MM.1S (cell line): ENCODE measurements at regions not wholly inside any gene's neighbourhood (a gene's known extent, or its start where the extent isn't known, plus 50 kb on each side); places are given as distances from the start of the nearest gene placed in this dataset.

Source experiments
- DNase-seq: peaks from one replicate; pipeline ENCODE4 v3.0.0-alpha.2; 2015
- H2AFZ ChIP-seq: fragments of 300-600 bp; sonication (generic); 2 replicates; pipeline ENCODE4 v1.6.0; 2016; ENCODE audit warnings: antibody characterized with exemption, low read length
- H3F3A ChIP-seq: fragments of 300-600 bp; sonication (generic); 2 replicates; pipeline ENCODE4 v1.6.1; 2016; ENCODE audit warnings: mild to moderate bottlenecking, antibody characterized with exemption, low read length, moderate library complexity, mixed read lengths; ENCODE audit not compliant: insufficient read depth
- H3K27ac ChIP-seq: fragments of 300-600 bp; sonication (generic); 2 replicates; pipeline ENCODE4 v1.5.1; 2016; ENCODE audit warnings: mild to moderate bottlenecking, low read length
- H3K27me3 ChIP-seq: fragments of 300-600 bp; sonication (generic); replicated peaks from 2 replicates; pipeline ENCODE4 v1.6.0; 2016; ENCODE audit warnings: low read length; ENCODE audit not compliant: insufficient read depth
- H3K36me3 ChIP-seq: fragments of 300-600 bp; sonication (generic); replicated peaks from 2 replicates; pipeline ENCODE4 v1.6.1; 2016; ENCODE audit warnings: mild to moderate bottlenecking, low read length, mixed read lengths; ENCODE audit not compliant: insufficient read depth
- H3K4me1 ChIP-seq: fragments of 300-600 bp; sonication (generic); 2 replicates; pipeline ENCODE4 v1.6.1; 2016; ENCODE audit warnings: low read length, mixed read lengths
- H3K4me2 ChIP-seq: fragments of 300-600 bp; sonication (generic); 2 replicates; pipeline ENCODE4 v1.6.0; 2016; ENCODE audit warnings: low read depth, low read length
- H3K4me3 ChIP-seq: fragments of 300-600 bp; sonication (generic); 2 replicates; pipeline ENCODE4 v1.5.1; 2016; ENCODE audit warnings: low read length, mixed read lengths
- H3K79me2 ChIP-seq: fragments of 300-600 bp; sonication (generic); 2 replicates; pipeline ENCODE4 v1.6.1; 2016; ENCODE audit warnings: mixed run types, low read length, mixed read lengths
- H3K9ac ChIP-seq: fragments of 300-600 bp; sonication (generic); 2 replicates; pipeline ENCODE4 v1.6.1; 2016; ENCODE audit warnings: low read length, mixed read lengths
- H3K9me2 ChIP-seq: fragments of 300-600 bp; sonication (generic); replicated peaks from 2 replicates; pipeline ENCODE4 v1.6.1; 2016; ENCODE audit warnings: mild to moderate bottlenecking, low read length, mixed read lengths; ENCODE audit not compliant: insufficient read depth
- H3K9me3 ChIP-seq: fragments of 300-600 bp; sonication (generic); replicated peaks from 2 replicates; pipeline ENCODE4 v1.6.1; 2016; ENCODE audit warnings: mild to moderate bottlenecking, low read length, mixed read lengths; ENCODE audit not compliant: insufficient read depth
- H4K20me1 ChIP-seq: fragments of 300-600 bp; sonication (generic); 2 replicates; pipeline ENCODE4 v1.6.1; 2016; ENCODE audit warnings: mild to moderate bottlenecking, low read length, moderate library complexity, mixed read lengths; ENCODE audit not compliant: insufficient read depth
- EZH2 ChIP-seq: fragments of 300-600 bp; sonication (generic); optimal IDR thresholded peaks from 2 replicates; pipeline ENCODE3; 2017; ENCODE audit warnings: low read depth, mild to moderate bottlenecking, antibody characterized with exemption, low read length, mixed read lengths
- EZH2phosphoT487 ChIP-seq: fragments of 300-600 bp; sonication (generic); IDR thresholded peaks from 2 replicates; pipeline ENCODE4 v1.6.1; 2018; ENCODE audit warnings: antibody characterized with exemption, low read length
- TF ChIP-seq, protein P1 (sequence below): fragments of 300-600 bp; sonication (generic); IDR thresholded peaks from 2 replicates; pipeline ENCODE4 v1.5.1; 2016; ENCODE audit warnings: antibody characterized with exemption, low read length, mixed read lengths

DNA sequence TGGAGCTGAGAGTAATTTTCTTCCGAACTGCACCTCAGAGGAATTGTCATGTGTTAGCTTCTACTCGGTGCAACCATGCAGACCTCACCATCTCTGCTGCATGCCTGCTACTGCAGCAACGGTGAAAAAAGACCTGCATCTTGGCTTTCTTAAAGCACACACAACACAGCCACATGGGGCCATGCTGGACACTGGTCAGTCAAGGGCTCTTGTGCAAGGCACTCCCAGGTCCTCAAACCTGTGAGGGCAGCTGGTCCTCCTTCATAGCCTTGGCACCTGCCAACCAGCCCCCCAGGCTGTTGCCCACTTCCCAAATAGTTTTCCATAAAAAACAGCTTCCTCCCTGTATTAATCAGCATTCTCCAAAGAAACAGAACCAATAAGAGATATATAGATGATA, 113.5 kb upstream of the TEX51 start:
- H3K4me3 ChIP-seq = no peak overlapping the region
- no peaks in the 10 kb centered on the region for H3K27me3 ChIP-seq
- H3K9ac ChIP-seq = no peak overlapping the region
- no peaks in the 10 kb centered on the region for H3K79me2 ChIP-seq
- no peak for TF ChIP-seq EZH2
- H3K4me1 ChIP-seq = no peaks in the 10 kb centered on the region
- no peak overlapping the region for H3K27ac ChIP-seq
- no peak overlapping the region for H2AFZ ChIP-seq
- H3K4me2 ChIP-seq = no peak overlapping the region
- H3K9me2 ChIP-seq = no peaks in the 10 kb centered on the region
- no peaks in the 10 kb centered on the region for H3K36me3 ChIP-seq
- DNase-seq = no peak
- H4K20me1 ChIP-seq = no peaks in the 10 kb centered on the region
- no peaks in the 10 kb centered on the region for H3F3A ChIP-seq
- no peaks in the 10 kb centered on the region for H3K9me3 ChIP-seq

DNA sequence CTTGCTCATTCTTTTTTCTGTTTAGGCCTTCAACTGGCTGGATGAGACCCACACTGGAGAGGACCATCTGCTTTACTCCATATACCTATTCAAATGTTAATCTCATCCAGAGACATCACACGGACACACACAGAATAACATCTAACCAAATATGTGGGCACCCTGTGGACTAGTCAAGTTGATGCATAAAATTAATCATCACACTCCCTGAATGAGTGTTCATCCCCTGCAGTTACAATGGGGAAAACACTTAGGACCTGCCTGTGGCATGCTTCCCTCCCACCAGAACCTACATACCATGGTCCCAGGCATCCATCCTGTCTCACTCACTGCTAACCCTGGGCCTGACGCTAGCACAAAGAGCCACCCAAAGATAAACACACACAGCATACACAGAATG, 112.8 kb upstream of the TEX51 start:
- Histone ChIP-seq H3K9me3 (no peaks in the 10 kb centered on the region), H3K4me3 (no peak overlapping the region), H3F3A (no peaks in the 10 kb centered on the region), H4K20me1 (no peaks in the 10 kb centered on the region), H3K27me3 (no peaks in the 10 kb centered on the region), H3K9me2 (no peaks in the 10 kb centered on the region), H3K4me2 (no peak overlapping the region), H3K4me1 (no peaks in the 10 kb centered on the region), H3K27ac (no peak overlapping the region), H3K36me3 (no peaks in the 10 kb centered on the region), H3K9ac (no peak overlapping the region), H2AFZ (no peak overlapping the region), H3K79me2 (no peaks in the 10 kb centered on the region)
- TF ChIP-seq EZH2phosphoT487 (no peak), EZH2 (no peak)
- TF ChIP-seq, protein P1, sequence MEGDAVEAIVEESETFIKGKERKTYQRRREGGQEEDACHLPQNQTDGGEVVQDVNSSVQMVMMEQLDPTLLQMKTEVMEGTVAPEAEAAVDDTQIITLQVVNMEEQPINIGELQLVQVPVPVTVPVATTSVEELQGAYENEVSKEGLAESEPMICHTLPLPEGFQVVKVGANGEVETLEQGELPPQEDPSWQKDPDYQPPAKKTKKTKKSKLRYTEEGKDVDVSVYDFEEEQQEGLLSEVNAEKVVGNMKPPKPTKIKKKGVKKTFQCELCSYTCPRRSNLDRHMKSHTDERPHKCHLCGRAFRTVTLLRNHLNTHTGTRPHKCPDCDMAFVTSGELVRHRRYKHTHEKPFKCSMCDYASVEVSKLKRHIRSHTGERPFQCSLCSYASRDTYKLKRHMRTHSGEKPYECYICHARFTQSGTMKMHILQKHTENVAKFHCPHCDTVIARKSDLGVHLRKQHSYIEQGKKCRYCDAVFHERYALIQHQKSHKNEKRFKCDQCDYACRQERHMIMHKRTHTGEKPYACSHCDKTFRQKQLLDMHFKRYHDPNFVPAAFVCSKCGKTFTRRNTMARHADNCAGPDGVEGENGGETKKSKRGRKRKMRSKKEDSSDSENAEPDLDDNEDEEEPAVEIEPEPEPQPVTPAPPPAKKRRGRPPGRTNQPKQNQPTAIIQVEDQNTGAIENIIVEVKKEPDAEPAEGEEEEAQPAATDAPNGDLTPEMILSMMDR = no peak
- no peak for DNase-seq

DNA sequence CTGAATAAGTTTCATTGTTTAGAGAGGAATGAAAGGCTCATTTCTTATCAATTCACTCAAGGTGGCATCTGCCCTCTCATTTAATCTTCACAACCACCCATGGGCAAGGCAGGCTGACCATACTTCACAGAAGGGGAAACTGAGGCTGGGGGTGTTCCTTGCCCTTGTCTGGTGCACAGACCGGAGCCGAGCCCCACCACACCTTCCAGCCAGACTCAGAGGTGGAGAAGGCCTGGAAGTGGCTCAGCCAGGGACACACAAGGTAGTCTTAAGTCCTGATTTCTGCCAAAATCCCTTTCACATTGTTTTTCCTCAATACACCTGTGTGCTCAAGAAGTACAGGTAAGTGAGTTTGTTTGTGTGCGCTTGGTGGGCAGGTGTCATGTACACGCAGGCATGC, 111.9 kb upstream of the TEX51 start:
- Histone ChIP-seq H3K4me3 (no peak overlapping the region), H3F3A (no peaks in the 10 kb centered on the region), H4K20me1 (no peaks in the 10 kb centered on the region), H3K36me3 (no peaks in the 10 kb centered on the region), H3K9ac (no peak overlapping the region), H3K27ac (no peak overlapping the region), H3K9me2 (no peaks in the 10 kb centered on the region), H3K79me2 (no peaks in the 10 kb centered on the region), H2AFZ (no peak overlapping the region), H3K4me2 (no peak overlapping the region), H3K4me1 (no peaks in the 10 kb centered on the region), H3K27me3 (no peaks in the 10 kb centered on the region), H3K9me3 (no peaks in the 10 kb centered on the region)
- no peak for TF ChIP-seq EZH2phosphoT487
- no peak for TF ChIP-seq EZH2
- TF ChIP-seq, protein P1 = no peak
- DNase-seq = no peak

DNA sequence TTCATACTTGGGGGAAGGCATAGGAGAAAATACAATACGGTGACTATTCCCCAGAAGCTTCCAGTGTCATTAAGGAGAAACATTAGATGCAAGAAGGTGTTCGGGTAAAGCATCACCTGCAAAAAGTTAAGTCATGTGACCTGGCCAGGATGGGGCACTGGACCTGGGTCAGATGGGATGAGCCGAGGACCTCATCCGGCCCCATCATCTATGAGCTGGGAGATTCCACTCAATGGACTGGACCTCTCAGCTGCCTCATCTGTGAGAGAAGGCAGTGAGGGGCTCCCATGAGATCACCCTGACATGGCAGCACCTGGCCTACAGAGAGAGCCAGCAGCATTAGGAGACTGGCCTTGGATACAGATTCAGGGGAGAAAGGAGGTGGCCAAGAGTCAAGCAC, 111.4 kb upstream of the TEX51 start:
- no peaks in the 10 kb centered on the region for H3K4me1 ChIP-seq
- H3K4me3 ChIP-seq = no peak overlapping the region
- H2AFZ ChIP-seq = no peak overlapping the region
- H4K20me1 ChIP-seq = no peaks in the 10 kb centered on the region
- no peaks in the 10 kb centered on the region for H3K9me2 ChIP-seq
- H3K9me3 ChIP-seq = no peaks in the 10 kb centered on the region
- H3K27ac ChIP-seq = no peak overlapping the region
- H3K27me3 ChIP-seq = no peaks in the 10 kb centered on the region
- no peaks in the 10 kb centered on the region for H3F3A ChIP-seq
- TF ChIP-seq EZH2 = no peak
- TF ChIP-seq, protein P1 = no peak
- no peak for TF ChIP-seq EZH2phosphoT487
- no peaks in the 10 kb centered on the region for H3K79me2 ChIP-seq
- no peak for DNase-seq
- H3K9ac ChIP-seq = no peak overlapping the region
- no peak overlapping the region for H3K4me2 ChIP-seq
- H3K36me3 ChIP-seq = no peaks in the 10 kb centered on the region
